Activated B cell treated with CpG ODN at 0.5 μM for 24 hours (primary cell): ENCODE measurements at regions not wholly inside any gene's neighbourhood (a gene's known extent, or its start where the extent isn't known, plus 50 kb on each side); places are given as distances from the start of the nearest gene placed in this dataset.

ENCODE experiments used
- ATAC-seq: fragments of 200-7000 bp; cut with Tn5 transposase; one replicate; pipeline ENCODE4 v1.10.0; 2021; ENCODE audit warnings: low read depth, mild to moderate bottlenecking, moderate library complexity
- CTCF ChIA-PET: fragments of 350-600 bp; sonication (Branson Sonifier 250); formaldehyde crosslinking; loops from one replicate; lab custom pipeline; 2021; ENCODE audit warnings: antibody characterized with exemption; lab: Charles Lee
- POLR2A ChIA-PET: fragments of 350-600 bp; sonication (Branson Sonifier 250); formaldehyde crosslinking; loops from one replicate; lab custom pipeline; 2021; ENCODE audit warnings: antibody characterized with exemption; lab: Charles Lee
- DNase-seq: peaks from one replicate; pipeline ENCODE4 v3.0.0; 2022
- H3K27ac Mint-ChIP-seq: one replicate; pipeline ENCODE4 v1.8.0; 2020; ENCODE audit warnings: mixed read lengths
- H3K27me3 Mint-ChIP-seq: one replicate; pipeline ENCODE4 v1.8.0; 2021; ENCODE audit warnings: mixed read lengths
- H3K36me3 Mint-ChIP-seq: one replicate; pipeline ENCODE4 v1.8.0; 2021; ENCODE audit warnings: low read depth, mixed read lengths
- H3K4me1 Mint-ChIP-seq: one replicate; pipeline ENCODE4 v1.8.0; 2021; ENCODE audit warnings: mixed read lengths
- H3K4me3 Mint-ChIP-seq: one replicate; pipeline ENCODE4 v1.8.0; 2020; ENCODE audit warnings: mild to moderate bottlenecking, mixed read lengths
- H3K9me3 Mint-ChIP-seq: one replicate; pipeline ENCODE4 v1.8.0; 2020; ENCODE audit warnings: mixed read lengths
- CTCF ChIP-seq: fragments of 200-600 bp; IDR thresholded peaks from one replicate; pipeline ENCODE4 v1.8.0; 2022; ENCODE audit warnings: antibody characterized with exemption, mild to moderate bottlenecking
- intact Hi-C: fragments of 100-400 bp; cut with micrococcal nuclease; formaldehyde crosslinking; loops from one replicate; pipeline ENCODE4 v1.15.1; 2024

- CTCF ChIA-PET = interaction anchor here (1.4 kb wide), 1 partner anchor 294 kb away, joined by 4 read pairs; no protein-coding TSS in a partner anchor
- H3K36me3 Mint-ChIP-seq = no peaks in the 10 kb centered on the region
Measured at GRCh38 chr6:132964101-132964867, 149.9 kb downstream of the RPS12 start.

DNA sequence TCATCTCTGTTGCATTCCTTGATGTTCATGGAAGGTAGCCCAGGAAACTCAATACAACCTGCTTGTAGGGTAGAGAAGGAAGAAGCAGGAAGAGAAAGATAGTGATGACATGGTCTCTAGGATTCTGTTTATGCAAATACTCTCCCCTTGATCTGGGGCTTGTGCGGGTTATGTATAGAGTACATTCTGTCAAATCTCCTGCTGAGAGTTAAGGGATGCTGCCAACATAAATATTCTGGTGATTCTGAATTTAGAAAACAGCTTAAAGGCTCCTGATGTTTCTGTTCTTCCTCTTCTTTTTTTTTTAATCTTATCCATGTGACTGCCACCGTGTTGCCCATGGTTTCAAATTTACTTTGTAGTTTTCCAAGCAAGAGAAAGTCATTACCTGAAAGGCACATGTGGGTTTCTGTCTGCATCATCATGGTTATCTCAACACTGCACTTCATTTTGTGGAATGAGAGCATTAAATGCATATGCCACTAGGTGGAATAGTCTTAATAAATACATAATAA lies 150.6 kb downstream of the RPS12 start:
- DNase-seq (no peak), ATAC-seq (no peak)
- Mint-ChIP-seq H3K4me3 (no peak overlapping the region), H3K4me1 (no peaks in the 10 kb centered on the region), H3K27ac (no peak overlapping the region), H3K36me3 (no peaks in the 10 kb centered on the region), H3K27me3 (peaks cover 29% of the 10 kb centered on the region), H3K9me3 (no peaks in the 10 kb centered on the region)
- ChIA-PET CTCF (interaction anchor here (1.4 kb wide), 1 partner anchor 294 kb away, joined by 4 read pairs; no protein-coding TSS in a partner anchor), POLR2A (no interaction called here)
- TF ChIP-seq CTCF = no peak
- intact Hi-C loops = no loop called here

More at GRCh38 chr6:132964101-132964867, 149.9 kb downstream of the RPS12 start:
- Mint-ChIP-seq H3K27ac (no peak overlapping the region), H3K27me3 (peaks cover 26% of the 10 kb centered on the region), H3K4me3 (no peak overlapping the region), H3K4me1 (no peaks in the 10 kb centered on the region), H3K9me3 (no peaks in the 10 kb centered on the region)
- no peak for TF ChIP-seq CTCF
- POLR2A ChIA-PET = no interaction called here
- ATAC-seq = no peak
- DNase-seq = no peak
- intact Hi-C loops = no loop called here

DNA sequence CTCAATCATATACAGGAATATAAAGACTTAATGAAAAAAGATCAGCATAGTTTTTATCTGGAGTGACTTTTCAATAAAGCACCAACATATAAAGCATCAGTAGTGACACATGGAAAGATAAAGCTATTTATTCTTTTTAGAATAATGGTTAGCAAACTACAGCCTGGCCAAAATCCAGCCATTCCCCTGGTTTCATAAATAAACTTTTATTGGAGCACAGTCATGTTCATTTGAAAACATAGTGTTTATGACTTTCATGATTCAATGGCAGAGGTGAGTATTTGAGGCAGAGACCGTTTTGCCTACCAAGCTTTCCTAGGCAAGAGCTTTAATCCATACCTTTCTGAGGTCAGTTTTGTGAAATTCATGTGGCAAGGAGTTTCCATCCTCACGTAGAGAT lies 153.5 kb downstream of the RPS12 start:
- intact Hi-C loops = no loop called here
- CTCF ChIA-PET = no interaction called here
- no peak overlapping the region for H3K27ac Mint-ChIP-seq
- H3K9me3 Mint-ChIP-seq = no peaks in the 10 kb centered on the region
- no peak overlapping the region for H3K4me3 Mint-ChIP-seq
- TF ChIP-seq CTCF = no peak
- H3K4me1 Mint-ChIP-seq = no peaks in the 10 kb centered on the region
- H3K36me3 Mint-ChIP-seq = no peaks in the 10 kb centered on the region
- DNase-seq = no peak
- ATAC-seq = no peak
- POLR2A ChIA-PET = no interaction called here
- peaks cover 12% of the 10 kb centered on the region for H3K27me3 Mint-ChIP-seq

- no peaks in the 10 kb centered on the region for H3K9me3 Mint-ChIP-seq
- peaks cover 9% of the 10 kb centered on the region for H3K27me3 Mint-ChIP-seq
- TF ChIP-seq CTCF = no peak
- no peak overlapping the region for H3K4me3 Mint-ChIP-seq
- no peak overlapping the region for H3K27ac Mint-ChIP-seq
- POLR2A ChIA-PET = interaction anchor here (0.6 kb wide), 1 partner anchor 218 kb away, joined by 4 read pairs; no protein-coding TSS in a partner anchor
- intact Hi-C loops = no loop called here
- DNase-seq (no peak), ATAC-seq (no peak)
- H3K4me1 Mint-ChIP-seq = no peaks in the 10 kb centered on the region
- CTCF ChIA-PET = no interaction called here
- no peaks in the 10 kb centered on the region for H3K36me3 Mint-ChIP-seq
Measured at GRCh38 chr6:132968419-132968950, 154.1 kb downstream of the RPS12 start.

- H3K27ac Mint-ChIP-seq = no peak overlapping the region
- no peaks in the 10 kb centered on the region for H3K4me1 Mint-ChIP-seq
- POLR2A ChIA-PET = interaction anchor here (0.6 kb wide), 1 partner anchor 218 kb away, joined by 4 read pairs; no protein-coding TSS in a partner anchor
- CTCF ChIA-PET = no interaction called here
- no peaks in the 10 kb centered on the region for H3K9me3 Mint-ChIP-seq
- TF ChIP-seq CTCF = no peak
- no peak for ATAC-seq
- H3K4me3 Mint-ChIP-seq = no peak overlapping the region
- peaks cover 6% of the 10 kb centered on the region for H3K27me3 Mint-ChIP-seq
- no peaks in the 10 kb centered on the region for H3K36me3 Mint-ChIP-seq
- intact Hi-C loops = no loop called here
- no peak for DNase-seq
Measured at GRCh38 chr6:132969196-132969595, 154.8 kb downstream of the RPS12 start.
